IPS-20b (cell line): ENCODE measurements at regions not wholly inside any gene's neighbourhood (a gene's known extent, or its start where the extent isn't known, plus 50 kb on each side); places are given as distances from the start of the nearest gene placed in this dataset.

Experiments used
- H3K27ac ChIP-seq: one replicate; pipeline ENCODE4 v1.5.1; 2013; ENCODE audit warnings: low read length
- H3K27me3 ChIP-seq: 2 replicates; pipeline ENCODE4 v1.6.1; 2013; ENCODE audit warnings: mild to moderate bottlenecking, low read length, inconsistent platforms; ENCODE audit not compliant: insufficient read depth
- H3K36me3 ChIP-seq: 2 replicates; pipeline ENCODE4 v1.6.1; 2013; ENCODE audit warnings: low read depth, mild to moderate bottlenecking, inconsistent platforms, low read length, moderate library complexity; ENCODE audit not compliant: insufficient read depth
- H3K4me1 ChIP-seq: 2 replicates; pipeline ENCODE4 v1.6.1; 2013; ENCODE audit warnings: mild to moderate bottlenecking, control low read depth, inconsistent platforms, low read length, moderate library complexity; ENCODE audit not compliant: insufficient read depth
- H3K4me3 ChIP-seq: 2 replicates; pipeline ENCODE4 v1.5.1; 2013; ENCODE audit warnings: mild to moderate bottlenecking, low read length, inconsistent platforms
- H3K9ac ChIP-seq: 2 replicates; pipeline ENCODE4 v1.6.1; 2013; ENCODE audit warnings: low read depth, mild to moderate bottlenecking, inconsistent platforms, low read length, moderate library complexity
- H3K9me3 ChIP-seq: 2 replicates; pipeline ENCODE4 v1.6.1; 2013; ENCODE audit warnings: mild to moderate bottlenecking, low read depth, low read length, inconsistent platforms; ENCODE audit not compliant: insufficient read depth

DNA sequence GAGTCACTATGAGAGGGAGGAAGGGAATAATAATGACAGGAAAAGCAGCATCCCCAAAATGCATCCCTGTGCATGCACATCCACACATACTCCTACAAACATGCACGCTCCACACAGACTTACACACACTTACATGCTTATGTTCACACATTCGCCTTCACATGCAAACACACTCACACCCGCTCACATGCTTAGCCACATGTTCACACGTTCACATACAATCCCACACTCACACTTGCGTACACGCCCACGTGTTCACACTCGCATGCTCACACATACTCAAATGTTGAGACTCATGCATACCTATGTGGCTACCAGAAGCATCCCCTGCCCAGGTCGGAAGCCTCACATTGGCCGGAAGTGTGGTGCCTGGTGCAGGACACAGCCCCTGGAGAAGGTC lies 372.1 kb downstream of the MN1 start:
- Histone ChIP-seq H3K9me3 (no peaks in the 10 kb centered on the region), H3K27ac (no peak overlapping the region), H3K4me3 (no peak overlapping the region), H3K9ac (no peak overlapping the region), H3K36me3 (no peaks in the 10 kb centered on the region), H3K4me1 (no peaks in the 10 kb centered on the region), H3K27me3 (no peaks in the 10 kb centered on the region)

- no peaks in the 10 kb centered on the region for H3K36me3 ChIP-seq
- no peaks in the 10 kb centered on the region for H3K9me3 ChIP-seq
- H3K27me3 ChIP-seq: no peaks in the 10 kb centered on the region
- H3K4me1 ChIP-seq: peaks cover 4% of the 10 kb centered on the region; the same call in 1 of the 2 replicates
- no peak overlapping the region for H3K4me3 ChIP-seq
- H3K9ac ChIP-seq: no peak overlapping the region
- no peak overlapping the region for H3K27ac ChIP-seq
These were observed 370.5 kb downstream of the MN1 start for GRCh38 chr22:27431081-27431480.

DNA sequence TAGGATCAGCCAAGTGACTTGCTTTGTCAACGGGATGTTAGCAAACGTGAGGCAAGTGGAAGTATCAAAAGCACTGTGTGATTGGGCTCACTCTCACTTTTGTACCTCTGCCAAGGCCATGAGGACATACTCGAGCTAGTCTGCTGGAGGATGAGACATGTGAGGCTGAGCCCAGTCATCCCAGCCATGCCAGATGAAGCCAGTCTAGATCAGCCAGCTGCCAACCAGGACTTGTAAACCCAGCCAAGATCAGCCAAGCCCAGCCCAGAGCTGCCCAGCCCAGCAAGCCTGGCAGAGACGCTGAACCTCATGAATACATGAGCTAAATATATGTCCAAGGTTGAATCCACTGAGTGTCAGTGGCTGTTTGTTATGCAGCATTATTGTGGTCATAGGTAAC lies 369.7 kb downstream of the MN1 start:
- Histone ChIP-seq H3K36me3 (no peaks in the 10 kb centered on the region), H3K27ac (no peak overlapping the region), H3K9ac (no peak overlapping the region), H3K4me1 (peaks cover 8% of the 10 kb centered on the region; the same call in 1 of the 2 replicates), H3K9me3 (no peaks in the 10 kb centered on the region), H3K27me3 (no peaks in the 10 kb centered on the region), H3K4me3 (no peak overlapping the region)

DNA sequence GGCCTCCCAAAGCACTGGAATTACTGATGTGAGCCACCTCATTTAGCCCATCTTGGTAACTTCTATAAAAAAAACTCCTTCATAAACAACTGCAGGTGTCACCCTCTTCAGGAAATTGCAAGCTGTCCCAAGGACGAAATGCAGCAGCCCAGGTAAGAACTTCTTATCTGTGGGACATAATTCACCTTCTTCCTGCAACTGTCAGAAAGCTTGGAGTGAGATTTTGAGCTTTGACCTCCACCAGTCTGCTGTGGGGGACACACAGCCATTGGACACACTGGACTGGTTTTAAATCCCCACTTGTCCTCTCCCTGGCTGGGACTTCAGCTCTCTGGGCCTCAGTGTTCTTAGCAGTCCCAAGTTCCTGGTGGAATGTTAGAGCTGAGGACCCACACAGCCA lies 368.5 kb downstream of the MN1 start:
- no peaks in the 10 kb centered on the region for H3K27me3 ChIP-seq
- H3K27ac ChIP-seq: no peak overlapping the region
- H3K9ac ChIP-seq: no peak overlapping the region
- H3K4me3 ChIP-seq: no peak overlapping the region
- H3K4me1 ChIP-seq: peaks cover 8% of the 10 kb centered on the region; the same call in 1 of the 2 replicates
- H3K36me3 ChIP-seq: no peaks in the 10 kb centered on the region
- H3K9me3 ChIP-seq: no peaks in the 10 kb centered on the region

DNA sequence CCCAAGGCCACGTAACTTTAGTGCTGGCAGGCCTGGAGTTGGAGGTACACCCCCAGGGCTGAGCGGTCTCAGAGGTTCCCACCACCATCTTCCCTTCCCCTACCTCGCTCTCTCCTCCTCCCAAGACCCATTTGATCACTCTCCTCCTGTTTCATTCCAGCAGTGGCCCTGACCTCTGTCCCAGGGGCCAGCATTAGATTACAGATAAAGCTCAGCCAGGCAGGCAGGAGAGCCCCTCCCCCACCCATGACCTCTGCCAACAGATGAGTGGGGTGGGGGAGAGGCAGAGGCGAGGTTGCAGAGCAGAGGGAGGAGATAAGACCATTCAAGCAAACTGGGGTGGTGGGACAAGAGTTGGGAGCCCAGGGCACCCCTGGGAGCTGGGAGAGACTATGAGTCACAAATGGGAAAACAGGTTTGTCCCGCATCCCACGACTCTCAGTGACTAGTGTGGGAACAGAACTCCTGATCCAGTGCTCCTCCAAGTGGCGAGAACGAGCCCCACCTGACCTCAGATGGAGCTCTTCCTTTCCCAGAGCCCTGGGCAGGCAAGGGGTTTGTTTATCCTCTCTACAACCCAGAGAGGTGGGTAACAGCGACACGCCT lies 367.9 kb downstream of the MN1 start:
- no peak overlapping the region for H3K9ac ChIP-seq
- no peak overlapping the region for H3K4me3 ChIP-seq
- no peak overlapping the region for H3K27ac ChIP-seq
- H3K36me3 ChIP-seq: no peaks in the 10 kb centered on the region
- peaks cover 8% of the 10 kb centered on the region; the same call in 1 of the 2 replicates for H3K4me1 ChIP-seq
- no peaks in the 10 kb centered on the region for H3K27me3 ChIP-seq
- H3K9me3 ChIP-seq: no peaks in the 10 kb centered on the region

DNA sequence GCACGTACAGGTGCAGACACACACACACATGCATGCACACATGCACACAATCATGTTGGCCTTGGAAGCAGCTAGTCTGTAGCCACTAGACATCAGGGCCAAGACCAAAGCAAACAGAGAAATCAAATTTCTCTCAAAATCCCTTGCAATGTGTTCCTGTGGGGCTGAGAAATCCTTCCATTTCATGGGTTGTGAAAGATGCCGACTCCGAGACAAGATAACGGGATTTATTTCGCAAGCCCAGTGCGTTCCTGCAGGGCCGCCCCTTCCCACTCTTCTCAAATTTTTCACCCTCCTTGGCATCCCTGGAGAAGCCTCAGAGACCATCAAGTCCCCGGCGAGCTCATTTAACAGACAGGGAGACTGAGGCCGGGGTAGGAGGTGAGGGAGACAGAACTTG lies 366.7 kb downstream of the MN1 start:
- no peaks in the 10 kb centered on the region for H3K36me3 ChIP-seq
- no peaks in the 10 kb centered on the region for H3K27me3 ChIP-seq
- H3K4me3 ChIP-seq: no peak overlapping the region
- H3K27ac ChIP-seq: no peak overlapping the region
- H3K4me1 ChIP-seq: peaks cover 8% of the 10 kb centered on the region; the same call in 1 of the 2 replicates
- H3K9me3 ChIP-seq: no peaks in the 10 kb centered on the region
- no peak overlapping the region for H3K9ac ChIP-seq

DNA sequence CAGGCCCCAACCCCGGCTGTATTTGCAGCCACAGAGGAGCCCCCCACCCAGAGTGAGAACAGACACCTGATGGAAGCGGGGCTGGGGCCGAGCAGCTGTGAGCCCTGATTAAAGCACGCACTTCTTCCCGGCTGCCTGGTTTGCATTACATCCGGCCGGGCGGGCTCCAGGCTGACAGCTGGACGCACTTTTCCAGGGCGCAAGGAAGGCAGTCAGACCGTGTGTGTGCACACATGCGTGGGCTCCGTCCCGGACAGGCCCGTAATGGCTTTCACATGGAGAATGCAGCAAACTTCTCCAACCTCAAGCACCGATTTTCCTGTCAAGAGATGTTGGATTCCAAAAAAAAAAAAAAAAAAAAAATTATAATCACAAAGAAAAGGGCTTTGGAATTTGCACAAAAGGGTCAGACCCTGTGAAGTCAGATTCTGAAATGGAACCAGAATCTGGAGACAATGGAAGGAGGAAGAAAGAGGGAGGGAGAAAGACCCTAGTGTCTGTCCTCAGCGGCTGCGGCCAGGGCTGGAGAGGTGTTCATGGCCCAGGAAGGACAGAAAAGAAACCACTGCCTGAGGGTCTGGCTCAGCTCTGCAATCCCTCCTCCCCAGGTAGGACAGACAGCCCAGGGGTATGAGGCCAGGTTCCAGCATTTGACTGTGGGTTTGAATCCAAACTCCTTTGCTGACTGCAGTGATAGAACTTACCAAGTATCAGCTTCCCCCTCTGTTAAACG lies 365.5 kb downstream of the MN1 start:
- no peaks in the 10 kb centered on the region for H3K9me3 ChIP-seq
- no peak overlapping the region for H3K4me3 ChIP-seq
- no peaks in the 10 kb centered on the region for H3K27me3 ChIP-seq
- H3K9ac ChIP-seq: no peak overlapping the region
- H3K27ac ChIP-seq: no peak overlapping the region
- H3K36me3 ChIP-seq: no peaks in the 10 kb centered on the region
- peaks cover 8% of the 10 kb centered on the region; the same call in 1 of the 2 replicates for H3K4me1 ChIP-seq

- peaks cover 8% of the 10 kb centered on the region; the same call in 1 of the 2 replicates for H3K4me1 ChIP-seq
- no peak overlapping the region for H3K27ac ChIP-seq
- no peaks in the 10 kb centered on the region for H3K9me3 ChIP-seq
- H3K9ac ChIP-seq: no peak overlapping the region
- no peaks in the 10 kb centered on the region for H3K27me3 ChIP-seq
- no peak overlapping the region for H3K4me3 ChIP-seq
- no peaks in the 10 kb centered on the region for H3K36me3 ChIP-seq
These were observed 365.0 kb downstream of the MN1 start for GRCh38 chr22:27436591-27436990.

GRCh38 chr22:27437570-27437969 lies 364.0 kb downstream of the MN1 start:
- no peaks in the 10 kb centered on the region for H3K9me3 ChIP-seq
- peaks cover 9% of the 10 kb centered on the region; the same call in 1 of the 2 replicates for H3K4me1 ChIP-seq
- no peak overlapping the region for H3K4me3 ChIP-seq
- H3K27me3 ChIP-seq: no peaks in the 10 kb centered on the region
- no peaks in the 10 kb centered on the region for H3K36me3 ChIP-seq
- no peak overlapping the region for H3K27ac ChIP-seq
- H3K9ac ChIP-seq: no peak overlapping the region

- no peak overlapping the region for H3K27ac ChIP-seq
- no peak overlapping the region for H3K9ac ChIP-seq
- H3K4me3 ChIP-seq: no peak overlapping the region
- H3K36me3 ChIP-seq: no peaks in the 10 kb centered on the region
- no peaks in the 10 kb centered on the region for H3K9me3 ChIP-seq
- no peaks in the 10 kb centered on the region for H3K27me3 ChIP-seq
- H3K4me1 ChIP-seq: peaks cover 17% of the 10 kb centered on the region; the same call in 1 of the 2 replicates
These were observed 363.1 kb downstream of the MN1 start for GRCh38 chr22:27438271-27438980.

DNA sequence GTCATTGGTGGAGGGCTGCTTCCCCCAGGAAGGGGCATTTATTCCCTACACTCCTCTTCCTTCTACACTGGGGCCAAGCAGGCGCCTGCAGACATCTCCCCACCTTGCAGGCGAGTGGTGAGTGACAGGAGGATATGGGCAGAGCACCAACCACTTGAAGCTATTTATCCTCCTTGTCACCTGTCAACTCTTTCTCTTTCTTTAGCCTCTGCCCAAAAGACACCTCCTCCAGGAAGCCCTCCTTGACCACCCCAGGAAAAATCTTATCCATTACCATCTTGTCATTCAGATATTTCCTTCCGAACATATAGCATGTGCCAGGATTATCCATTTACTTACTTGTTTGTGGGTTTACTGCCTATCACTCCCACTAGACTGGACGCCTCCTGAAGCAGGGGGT lies 362.4 kb downstream of the MN1 start:
- no peaks in the 10 kb centered on the region for H3K9me3 ChIP-seq

More for the DNA sequence above, 362.4 kb downstream of the MN1 start:
- Histone ChIP-seq H3K4me3 (no peak overlapping the region), H3K36me3 (no peaks in the 10 kb centered on the region), H3K27ac (no peak overlapping the region), H3K27me3 (no peaks in the 10 kb centered on the region), H3K4me1 (peaks cover 19% of the 10 kb centered on the region; the same call in 1 of the 2 replicates), H3K9ac (no peak overlapping the region)
